ENCODE measurements at regions not wholly inside any gene's neighbourhood (a gene's known extent, or its start where the extent isn't known, plus 50 kb on each side); places are given as distances from the start of the nearest gene placed in this dataset.
A peak's percentile ranks its signal among the peaks of the same experiment; 100 is the strongest.

GRCh38 chr5:159422910-159423309, 92.6 kb upstream of the IL12B start:
- no peak for DNase-seq

DNA sequence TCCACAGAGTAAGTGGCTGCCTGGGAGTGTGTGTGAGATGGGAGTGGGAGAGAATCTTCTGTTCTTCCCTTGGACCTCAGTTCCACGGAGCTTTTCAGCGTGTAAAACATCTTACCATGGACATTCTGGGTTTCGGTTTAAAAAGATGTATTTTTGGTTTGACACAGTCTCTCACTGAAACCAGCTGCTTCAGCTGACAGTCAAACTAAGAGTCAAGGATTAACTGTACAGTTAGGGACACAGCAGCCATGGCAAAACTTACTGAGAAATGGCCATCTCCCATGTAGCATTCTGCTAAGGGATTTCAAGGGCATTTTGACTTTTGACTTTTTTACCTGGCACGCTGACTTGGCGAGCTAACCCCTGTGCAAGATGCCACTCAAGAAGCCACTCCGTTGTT, 93.8 kb upstream of the IL12B start:
- no peak for DNase-seq

DNA sequence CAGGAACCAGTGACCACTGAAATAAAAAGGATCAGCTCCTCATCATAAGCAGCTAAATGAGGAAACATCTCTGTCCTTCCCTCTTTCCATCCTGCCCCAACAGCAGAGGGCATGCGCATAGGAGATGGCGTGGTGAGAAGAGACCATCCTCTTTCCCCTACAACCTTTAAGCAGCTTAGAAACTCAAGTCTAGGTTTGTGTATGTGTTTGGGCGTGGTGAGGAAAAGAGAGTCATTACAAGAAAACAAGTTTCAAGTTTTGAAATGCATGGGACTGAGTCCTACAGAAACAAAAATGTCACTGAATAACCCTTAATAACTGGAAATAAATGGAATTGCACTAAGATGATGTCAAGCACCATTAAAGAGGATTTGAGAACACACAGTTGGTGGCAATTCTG, 96.4 kb upstream of the IL12B start:
- DNase-seq: no peak

- DNase-seq: no peak
Measured at GRCh38 chr5:159427180-159428012, 97.1 kb upstream of the IL12B start.

DNA sequence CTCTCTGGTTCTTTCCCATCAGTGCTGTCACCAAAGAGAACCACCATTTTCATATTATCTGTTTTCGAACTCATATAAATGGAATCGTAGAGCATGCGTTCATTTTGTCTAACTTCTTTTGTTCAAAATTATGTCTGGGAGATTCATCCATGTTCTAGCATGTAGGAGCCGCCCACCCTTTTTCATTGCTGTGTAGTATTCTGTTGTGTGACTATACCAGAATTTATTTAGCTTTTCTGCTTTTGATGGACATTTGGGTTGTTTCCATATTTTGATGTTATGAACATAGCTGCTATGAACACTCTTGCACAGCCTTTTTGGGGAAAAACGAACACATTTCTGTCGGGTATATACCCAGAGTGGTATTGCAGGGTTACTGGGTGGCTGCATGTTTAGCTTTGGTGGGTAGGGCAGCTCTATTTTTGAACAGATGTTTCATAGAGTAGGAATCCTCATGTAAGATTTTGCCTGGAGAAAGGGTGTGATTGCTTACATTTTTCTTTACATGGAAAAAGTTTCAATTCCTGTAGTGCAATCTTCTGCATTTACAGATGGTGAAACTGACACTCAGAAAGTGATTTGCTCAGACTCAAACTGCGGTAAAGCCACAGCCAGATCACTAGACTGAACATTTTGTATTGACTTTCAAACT, 100.2 kb upstream of the IL12B start:
- no peak for DNase-seq

GRCh38 chr5:159435855-159436254, 105.6 kb upstream of the IL12B start:
- DNase-seq: no peak

GRCh38 chr5:159438092-159438491, 107.8 kb upstream of the IL12B start:
- no peak for DNase-seq

GRCh38 chr5:159439002-159439401, 108.7 kb upstream of the IL12B start:
- no peak for DNase-seq

GRCh38 chr5:159440235-159440634, 109.9 kb upstream of the IL12B start:
- DNase-seq: no peak

DNA sequence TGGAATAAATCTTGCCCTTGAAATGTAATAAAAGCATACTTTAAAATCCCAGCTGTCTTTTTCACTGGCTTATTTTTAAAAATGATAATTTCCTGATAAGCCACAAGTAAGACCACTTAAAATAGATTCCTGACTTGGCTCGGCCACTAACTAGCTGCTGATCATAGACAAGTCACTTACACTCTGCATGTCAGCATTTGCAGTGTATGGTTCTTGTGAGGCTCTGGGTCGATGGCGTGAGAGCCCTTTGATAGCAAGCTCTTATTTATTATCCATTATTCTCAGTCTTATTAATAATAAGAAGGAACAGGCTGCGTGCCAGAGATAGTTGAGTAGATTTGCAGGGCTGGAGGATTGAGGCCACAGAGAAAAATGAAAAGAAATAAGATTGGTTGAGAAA, 110.7 kb upstream of the IL12B start:
- no peak for DNase-seq

- no peak for DNase-seq
Measured at GRCh38 chr5:159441441-159441840, 111.2 kb upstream of the IL12B start.

GRCh38 chr5:159442206-159442850, 112.0 kb upstream of the IL12B start:
- no peak for DNase-seq

DNA sequence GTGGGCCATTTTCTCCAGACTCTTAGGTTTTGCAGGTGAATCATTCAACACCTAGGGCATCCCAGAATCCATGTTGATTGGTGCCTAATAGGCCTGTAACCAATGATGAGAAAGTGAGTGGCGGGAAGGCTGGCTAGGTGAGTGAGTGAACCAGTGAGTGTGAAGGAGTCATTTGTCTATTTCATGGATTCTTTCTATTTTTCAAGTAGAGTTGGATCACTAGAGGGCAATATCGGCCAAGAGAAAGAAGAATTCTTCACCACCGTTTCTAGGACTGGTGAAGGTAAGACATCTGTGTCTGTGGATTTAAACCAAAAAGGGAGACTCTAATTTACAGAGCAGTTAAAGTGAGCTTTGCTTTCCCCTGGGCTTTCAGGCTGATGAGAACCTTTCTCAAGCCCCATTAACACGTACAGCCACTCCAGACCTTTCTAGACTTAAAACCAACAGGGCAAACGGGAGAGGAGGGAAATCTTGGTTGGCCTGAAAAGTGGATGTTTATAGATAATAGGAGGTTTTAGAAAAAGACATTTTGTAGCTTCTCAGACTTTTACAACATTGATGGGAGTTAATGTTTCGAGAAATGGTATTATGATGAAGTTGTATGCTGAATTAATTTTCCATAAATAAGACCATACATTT, 114.3 kb upstream of the IL12B start:
- peak in 1 of 2 donors; percentile 36 for DNase-seq

DNA sequence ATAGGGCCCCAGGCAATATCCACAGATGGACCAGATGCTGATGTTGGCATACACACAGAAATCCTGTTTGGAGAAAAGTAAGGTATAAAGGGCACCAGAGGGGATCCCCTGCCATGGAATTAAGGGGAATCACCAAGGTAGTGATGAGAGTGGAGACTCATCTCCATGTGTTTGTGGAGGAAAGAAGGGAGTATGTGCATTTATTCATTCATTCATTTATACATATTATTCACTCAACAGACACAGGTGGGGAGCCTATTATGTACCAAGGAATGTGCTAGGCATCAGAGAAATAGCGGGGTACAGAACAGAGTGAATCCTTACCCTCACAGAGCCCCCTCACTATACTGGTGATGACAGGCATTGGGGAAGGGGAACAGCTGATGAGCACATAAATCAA, 116.8 kb upstream of the IL12B start:
- no peak for DNase-seq

DNA sequence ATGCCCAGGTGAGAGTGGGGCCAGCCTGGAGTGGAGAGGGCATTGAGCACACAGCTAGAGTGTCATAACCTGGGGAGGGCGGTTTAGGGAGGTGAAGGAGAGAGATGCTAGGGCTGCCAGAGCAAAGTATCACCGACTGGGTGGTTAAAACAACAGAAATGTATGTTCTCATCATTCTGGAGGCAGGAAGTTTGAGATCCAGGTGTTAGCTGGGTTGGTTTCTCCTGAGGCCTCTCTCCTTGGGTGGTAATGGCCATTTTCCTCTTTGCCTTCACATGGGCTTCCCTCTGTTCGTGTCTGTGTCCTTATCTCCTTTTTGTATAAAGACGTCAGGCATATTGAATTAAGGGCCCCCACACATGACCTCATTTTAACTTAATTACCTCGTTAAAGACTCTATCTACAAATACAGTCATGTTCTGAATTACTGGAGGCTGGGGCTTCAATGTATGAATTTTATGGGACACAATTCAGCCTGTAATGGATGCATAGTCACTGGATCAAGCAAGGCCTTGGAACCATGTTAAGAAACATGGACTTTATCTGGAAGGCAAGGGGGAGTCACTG, 118.6 kb upstream of the IL12B start:
- DNase-seq: no peak

GRCh38 chr5:159449925-159450324, 119.6 kb upstream of the IL12B start:
- no peak for DNase-seq

DNA sequence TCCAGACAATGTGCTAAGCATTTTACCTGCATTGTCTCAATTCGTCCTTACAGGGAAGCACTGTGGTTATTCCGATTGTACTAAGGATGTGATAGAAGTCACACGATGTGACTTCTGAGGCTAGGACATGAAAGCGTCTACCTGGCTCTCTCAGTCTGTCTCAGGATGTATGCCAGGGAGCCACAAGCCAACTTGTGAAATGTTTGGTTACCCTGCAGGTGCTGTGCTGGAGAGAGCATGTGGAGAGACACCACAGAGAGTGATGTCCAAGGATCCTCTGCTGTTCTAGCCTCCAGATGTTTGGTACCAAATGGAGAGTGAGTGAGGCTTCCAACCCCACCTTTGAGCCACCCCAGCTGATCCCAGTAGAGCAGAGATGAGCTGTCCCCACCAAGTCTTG, 120.1 kb upstream of the IL12B start:
- DNase-seq: no peak

DNA sequence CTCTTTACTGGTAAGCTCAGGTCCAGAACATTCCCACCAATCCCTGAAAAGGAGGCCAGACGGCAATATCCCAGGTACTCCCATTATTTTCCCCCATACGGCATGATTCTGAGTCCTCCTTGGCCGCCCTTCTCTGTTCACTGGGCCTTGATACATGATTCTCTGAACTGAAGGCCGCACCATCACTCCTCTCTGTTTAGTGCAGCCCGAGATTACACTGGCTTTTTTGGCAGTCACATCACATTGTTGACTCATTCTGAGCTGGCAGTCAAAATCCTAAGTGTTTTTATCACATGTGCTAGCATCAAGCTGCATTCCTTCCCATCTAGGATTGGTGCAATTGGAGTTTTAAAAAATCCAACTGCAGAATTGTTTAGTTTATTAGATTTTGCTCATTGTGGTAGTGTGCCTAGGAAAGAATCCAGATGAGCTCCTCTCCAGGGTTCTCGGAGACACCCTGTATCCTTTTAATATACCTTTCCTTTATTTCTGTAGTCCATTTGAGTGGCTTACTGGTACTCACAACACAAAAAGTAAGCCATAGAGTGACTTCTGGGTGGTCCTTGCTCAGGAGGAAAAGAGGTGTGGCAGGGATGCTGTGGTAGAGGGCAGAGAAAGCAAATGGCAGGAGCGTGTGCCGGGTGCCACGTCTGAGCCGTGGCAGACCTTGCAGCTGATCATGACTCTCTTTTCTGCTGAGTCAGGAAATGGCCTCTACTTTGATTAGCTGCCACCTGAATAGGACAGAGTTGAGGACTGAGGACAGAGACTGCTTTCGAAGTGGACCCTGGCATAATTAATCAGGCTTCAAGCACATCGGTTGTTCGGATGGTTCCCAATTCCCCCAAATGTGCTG, 121.1 kb upstream of the IL12B start:
- DNase-seq: no peak

DNA sequence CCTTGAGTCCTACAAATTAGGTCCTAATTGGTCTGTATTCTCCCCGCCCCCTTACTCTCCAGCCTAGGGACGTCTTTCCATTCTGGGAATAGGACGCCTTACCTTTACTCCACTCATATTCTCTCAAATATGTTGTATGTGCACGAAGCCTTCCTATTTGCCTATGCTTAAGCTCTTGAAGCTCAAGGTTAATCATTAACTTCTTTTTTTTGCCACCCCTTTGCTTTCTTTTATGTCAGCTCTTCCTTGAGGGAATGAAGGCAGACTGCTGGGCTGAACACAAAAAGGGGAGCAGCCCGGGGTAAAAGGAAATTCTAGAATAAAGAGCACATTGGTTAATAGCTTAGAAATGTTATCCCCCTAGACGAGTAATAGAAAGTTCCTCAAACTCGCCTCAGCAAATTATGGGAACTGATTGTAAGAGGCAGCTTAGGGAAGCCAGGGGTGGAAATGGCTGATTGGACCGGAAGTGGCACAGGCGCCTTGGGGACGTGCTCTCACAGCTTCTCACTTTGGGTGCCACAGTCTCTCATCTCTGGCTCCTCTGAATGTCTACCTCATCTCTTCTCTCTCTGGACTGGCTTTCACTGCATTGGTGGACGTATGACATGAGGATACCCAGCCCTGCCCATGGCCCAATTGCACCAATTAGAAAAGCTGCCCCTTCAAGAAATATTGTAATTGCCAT, 122.3 kb upstream of the IL12B start:
- no peak for DNase-seq

DNA sequence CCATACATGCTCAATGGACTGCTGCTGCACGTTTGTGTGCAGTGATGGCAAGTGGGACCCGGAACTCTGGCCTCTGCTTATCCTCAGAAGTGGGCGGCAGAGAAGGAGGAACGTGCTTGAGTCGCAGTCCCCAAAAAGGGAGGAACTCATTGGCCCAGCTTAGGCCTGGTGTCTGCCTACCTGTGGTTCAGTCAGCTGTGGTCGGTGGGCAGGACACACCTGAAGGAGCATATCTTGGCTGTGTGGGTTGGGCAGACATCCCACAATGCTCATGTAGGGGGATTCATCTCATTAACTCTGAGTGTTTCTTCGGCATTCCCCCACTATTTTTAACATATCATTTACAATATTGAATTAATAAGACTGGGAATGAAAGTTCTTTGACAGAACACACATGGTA, 122.9 kb upstream of the IL12B start:
- no peak for DNase-seq

- no peak for DNase-seq
Measured at GRCh38 chr5:159456261-159456660, 126.0 kb upstream of the IL12B start.

Data from bone marrow (tissue), 2 donors.